ENCODE measurements at regions not wholly inside any gene's neighbourhood (a gene's known extent, or its start where the extent isn't known, plus 50 kb on each side); places are given as distances from the start of the nearest gene placed in this dataset.

GRCh38 chr4:37000281-37000680, 244.3 kb upstream of the NWD2 start (continued):
- TF ChIP-seq KLF13 (tag; IDR thresholded peaks at IDR 0.05; ENCODE audit: borderline replicate concordance, low read depth) (no peak), SP2 (IDR thresholded peaks at IDR 0.05; ENCODE audit: extremely low read depth, low read depth, low read length, poor library complexity, severe bottlenecking) (no peak), SAFB (IDR thresholded peaks at IDR 0.05; ENCODE audit: borderline replicate concordance, low read depth, low read length) (no peak), ZNF395 (CRISPR knock-in tag; IDR thresholded peaks at IDR 0.05) (peak; percentile 64; the same call in 1 of the 2 replicates), PPARD (CRISPR knock-in tag; IDR thresholded peaks at IDR 0.05) (no peak), CC2D1A (IDR thresholded peaks at IDR 0.05) (peak; percentile 58; the same call in 1 of the 2 replicates), SMARCC2 (IDR thresholded peaks at IDR 0.05; ENCODE audit: low read depth) (peak; percentile 79), ZBTB26 (CRISPR knock-in tag; IDR thresholded peaks at IDR 0.05) (no peak), NR3C1 (CRISPR knock-in tag; IDR thresholded peaks at IDR 0.05) (no peak), KDM5B (IDR thresholded peaks at IDR 0.05; ENCODE audit: insufficient replicate concordance, low read depth, low read length) (no peak), ZNF408 (CRISPR knock-in tag; IDR thresholded peaks at IDR 0.05; ENCODE audit: low read depth) (no peak), CBFA2T2 (conservative IDR thresholded peaks at IDR 0.05) (peak; percentile 89), CREBBP (IDR thresholded peaks at IDR 0.05; ENCODE audit: low read depth, low read length) (no peak), PML (IDR thresholded peaks at IDR 0.05; ENCODE audit: low read length) (peak; percentile 87; the same call in 1 of the 2 replicates), HDAC3 (IDR thresholded peaks at IDR 0.05; ENCODE audit: borderline replicate concordance, partially characterized antibody) (peak; percentile 53), HDAC6 (IDR thresholded peaks at IDR 0.05; ENCODE audit: low read depth, low read length) (no peak), TEAD1 (CRISPR knock-in tag; IDR thresholded peaks at IDR 0.05) (no peak), RREB1 (CRISPR knock-in tag; IDR thresholded peaks at IDR 0.05) (no peak), SUPT5H (IDR thresholded peaks at IDR 0.05) (no peak), ZNF830 (CRISPR knock-in tag; IDR thresholded peaks at IDR 0.05) (no peak), TEAD4 (IDR thresholded peaks at IDR 0.05; ENCODE audit: low read length) (peak; percentile 95), TEAD4 (CRISPR knock-in tag; IDR thresholded peaks at IDR 0.05; ENCODE audit: borderline replicate concordance) (no peak), KAT7 (CRISPR knock-in tag; IDR thresholded peaks at IDR 0.05; ENCODE audit: borderline replicate concordance) (no peak)
